Activated B cell treated with CpG ODN at 0.5 μM for 24 hours (primary cell): ENCODE measurements at regions not wholly inside any gene's neighbourhood (a gene's known extent, or its start where the extent isn't known, plus 50 kb on each side); places are given as distances from the start of the nearest gene placed in this dataset.

Experiments
- ATAC-seq: fragments of 200-7000 bp; cut with Tn5 transposase; one replicate; pipeline ENCODE4 v1.10.0; 2021; ENCODE audit warnings: low read depth, mild to moderate bottlenecking, moderate library complexity
- CTCF ChIA-PET: fragments of 350-600 bp; sonication (Branson Sonifier 250); formaldehyde crosslinking; loops from one replicate; lab custom pipeline; 2021; ENCODE audit warnings: antibody characterized with exemption; lab: Charles Lee
- POLR2A ChIA-PET: fragments of 350-600 bp; sonication (Branson Sonifier 250); formaldehyde crosslinking; loops from one replicate; lab custom pipeline; 2021; ENCODE audit warnings: antibody characterized with exemption; lab: Charles Lee
- DNase-seq: peaks from one replicate; pipeline ENCODE4 v3.0.0; 2022
- H3K27ac Mint-ChIP-seq: one replicate; pipeline ENCODE4 v1.8.0; 2020; ENCODE audit warnings: mixed read lengths
- H3K27me3 Mint-ChIP-seq: one replicate; pipeline ENCODE4 v1.8.0; 2021; ENCODE audit warnings: mixed read lengths
- H3K36me3 Mint-ChIP-seq: one replicate; pipeline ENCODE4 v1.8.0; 2021; ENCODE audit warnings: low read depth, mixed read lengths
- H3K4me1 Mint-ChIP-seq: one replicate; pipeline ENCODE4 v1.8.0; 2021; ENCODE audit warnings: mixed read lengths
- H3K4me3 Mint-ChIP-seq: one replicate; pipeline ENCODE4 v1.8.0; 2020; ENCODE audit warnings: mild to moderate bottlenecking, mixed read lengths
- H3K9me3 Mint-ChIP-seq: one replicate; pipeline ENCODE4 v1.8.0; 2020; ENCODE audit warnings: mixed read lengths
- CTCF ChIP-seq: fragments of 200-600 bp; IDR thresholded peaks from one replicate; pipeline ENCODE4 v1.8.0; 2022; ENCODE audit warnings: antibody characterized with exemption, mild to moderate bottlenecking
- intact Hi-C: fragments of 100-400 bp; cut with micrococcal nuclease; formaldehyde crosslinking; loops from one replicate; pipeline ENCODE4 v1.15.1; 2024

GRCh38 chr11:104549019-104549418 is 349.2 kb downstream of the CASP12 start:
- Mint-ChIP-seq H3K36me3 (no peaks in the 10 kb centered on the region), H3K4me1 (no peaks in the 10 kb centered on the region), H3K27ac (no peak overlapping the region), H3K4me3 (no peak overlapping the region), H3K9me3 (no peaks in the 10 kb centered on the region), H3K27me3 (no peaks in the 10 kb centered on the region)
- ATAC-seq, result no peak
- TF ChIP-seq CTCF, result no peak
- no peak for DNase-seq
- intact Hi-C loops, result no loop called here
- ChIA-PET CTCF (no interaction called here), POLR2A (no interaction called here)

- no peak for TF ChIP-seq CTCF
- intact Hi-C loops, result no loop called here
- Mint-ChIP-seq H3K27me3 (no peaks in the 10 kb centered on the region), H3K4me3 (no peak overlapping the region), H3K9me3 (no peaks in the 10 kb centered on the region), H3K27ac (no peak overlapping the region), H3K4me1 (no peaks in the 10 kb centered on the region), H3K36me3 (no peaks in the 10 kb centered on the region)
- DNase-seq, result no peak
- POLR2A ChIA-PET, result no interaction called here
- ATAC-seq, result no peak
- CTCF ChIA-PET, result no interaction called here
Observed at GRCh38 chr11:104547996-104548661, 350.1 kb downstream of the CASP12 start.

GRCh38 chr11:104546501-104546900 is 351.8 kb downstream of the CASP12 start:
- no peak for DNase-seq
- Mint-ChIP-seq H3K27me3 (no peaks in the 10 kb centered on the region), H3K4me1 (no peaks in the 10 kb centered on the region), H3K36me3 (no peaks in the 10 kb centered on the region), H3K9me3 (no peaks in the 10 kb centered on the region), H3K27ac (no peak overlapping the region), H3K4me3 (no peak overlapping the region)
- ChIA-PET CTCF (no interaction called here), POLR2A (no interaction called here)
- no peak for TF ChIP-seq CTCF
- intact Hi-C loops, result no loop called here
- ATAC-seq, result no peak

- no peaks in the 10 kb centered on the region for H3K4me1 Mint-ChIP-seq
- no peaks in the 10 kb centered on the region for H3K27me3 Mint-ChIP-seq
- DNase-seq (no peak), ATAC-seq (no peak)
- no peak overlapping the region for H3K27ac Mint-ChIP-seq
- H3K36me3 Mint-ChIP-seq, result no peaks in the 10 kb centered on the region
- no peaks in the 10 kb centered on the region for H3K9me3 Mint-ChIP-seq
- no peak overlapping the region for H3K4me3 Mint-ChIP-seq
- ChIA-PET CTCF (no interaction called here), POLR2A (no interaction called here)
- intact Hi-C loops, result no loop called here
- no peak for TF ChIP-seq CTCF
Observed at GRCh38 chr11:104541701-104542100, 356.6 kb downstream of the CASP12 start.

GRCh38 chr11:104538313-104538712 is 359.9 kb downstream of the CASP12 start:
- H3K4me1 Mint-ChIP-seq, result no peaks in the 10 kb centered on the region
- no peaks in the 10 kb centered on the region for H3K9me3 Mint-ChIP-seq
- ChIA-PET POLR2A (no interaction called here), CTCF (no interaction called here)
- no peaks in the 10 kb centered on the region for H3K27me3 Mint-ChIP-seq
- TF ChIP-seq CTCF, result no peak
- no peak overlapping the region for H3K27ac Mint-ChIP-seq
- intact Hi-C loops, result no loop called here
- no peak for DNase-seq
- H3K4me3 Mint-ChIP-seq, result no peak overlapping the region
- no peaks in the 10 kb centered on the region for H3K36me3 Mint-ChIP-seq
- no peak for ATAC-seq
